Progenitor cell of endocrine pancreas (in vitro differentiated cells): ENCODE measurements at regions not wholly inside any gene's neighbourhood (a gene's known extent, or its start where the extent isn't known, plus 50 kb on each side); places are given as distances from the start of the nearest gene placed in this dataset.

ENCODE experiments used
- DNase-seq: peaks from one replicate; pipeline ENCODE4 v3.0.0; 2021; ENCODE audit warnings: low spot score; ENCODE audit not compliant: unreplicated experiment
- H3K27ac Mint-ChIP-seq: 2 replicates; pipeline ENCODE4 v1.8.0; 2021; ENCODE audit warnings: mild to moderate bottlenecking, moderate library complexity, mixed read lengths
- H3K27me3 Mint-ChIP-seq: 2 replicates; pipeline ENCODE4 v1.8.0; 2021; ENCODE audit warnings: mixed read lengths
- H3K36me3 Mint-ChIP-seq: 2 replicates; pipeline ENCODE4 v1.8.0; 2022; ENCODE audit warnings: mixed read lengths; ENCODE audit not compliant: insufficient read depth
- H3K4me1 Mint-ChIP-seq: 2 replicates; pipeline ENCODE4 v1.8.0; 2021; ENCODE audit warnings: low read depth, mixed read lengths
- H3K4me3 Mint-ChIP-seq: 2 replicates; pipeline ENCODE4 v1.8.0; 2021; ENCODE audit warnings: low read depth, mild to moderate bottlenecking, moderate library complexity, mixed read lengths
- H3K9me3 Mint-ChIP-seq: 2 replicates; pipeline ENCODE4 v1.8.0; 2021; ENCODE audit warnings: low read depth, mixed read lengths
- TF ChIP-seq, protein P1 (sequence below): fragments of 200-600 bp; sonication (generic); IDR thresholded peaks from one replicate; pipeline ENCODE4 v1.5.0; 2021; ENCODE audit warnings: antibody characterized with exemption, mild to moderate bottlenecking; ENCODE audit not compliant: unreplicated experiment

DNA sequence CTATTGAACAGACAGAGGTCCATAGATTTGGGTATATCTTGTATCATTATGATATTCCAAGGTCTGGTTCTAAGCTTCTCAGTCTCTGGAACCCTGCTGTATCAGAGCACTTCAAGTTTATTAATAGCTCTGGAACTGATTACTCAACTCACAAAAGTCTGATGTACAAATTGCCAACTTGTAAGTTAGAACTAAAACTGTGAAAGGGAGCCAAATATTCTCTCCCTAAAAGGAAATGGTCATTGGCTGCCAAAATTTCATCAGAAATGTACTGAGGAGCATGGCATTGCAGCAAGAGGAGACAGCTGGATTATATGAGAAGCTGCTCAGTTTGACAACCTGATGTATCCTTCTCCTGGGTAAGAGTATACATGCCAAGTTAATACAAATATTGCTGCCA lies 828.8 kb upstream of the SEL1L start:
- no peaks in the 10 kb centered on the region for H3K27me3 Mint-ChIP-seq
- H3K27ac Mint-ChIP-seq = no peak overlapping the region
- H3K36me3 Mint-ChIP-seq = no peaks in the 10 kb centered on the region

DNA sequence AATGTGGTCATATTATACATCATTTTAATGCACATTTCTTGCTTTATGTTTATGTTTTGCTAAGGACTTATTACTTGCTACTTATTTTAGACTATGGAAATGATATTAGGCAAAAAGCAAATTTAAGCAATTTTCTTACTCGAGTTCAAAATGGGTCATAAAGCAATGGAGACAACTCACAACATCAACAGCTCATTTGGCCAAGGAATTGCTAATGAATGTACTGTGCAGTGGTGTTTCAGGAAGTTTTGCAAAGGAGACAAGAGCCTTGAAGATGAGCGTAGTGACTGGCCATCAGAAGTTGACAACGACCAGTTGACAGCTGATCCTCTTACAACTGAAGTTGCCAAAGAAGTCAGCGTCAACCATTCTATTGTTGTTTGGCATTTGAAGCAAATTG lies 831.8 kb upstream of the SEL1L start:
- no peaks in the 10 kb centered on the region for H3K9me3 Mint-ChIP-seq
- no peaks in the 10 kb centered on the region for H3K36me3 Mint-ChIP-seq
- TF ChIP-seq, protein P1, sequence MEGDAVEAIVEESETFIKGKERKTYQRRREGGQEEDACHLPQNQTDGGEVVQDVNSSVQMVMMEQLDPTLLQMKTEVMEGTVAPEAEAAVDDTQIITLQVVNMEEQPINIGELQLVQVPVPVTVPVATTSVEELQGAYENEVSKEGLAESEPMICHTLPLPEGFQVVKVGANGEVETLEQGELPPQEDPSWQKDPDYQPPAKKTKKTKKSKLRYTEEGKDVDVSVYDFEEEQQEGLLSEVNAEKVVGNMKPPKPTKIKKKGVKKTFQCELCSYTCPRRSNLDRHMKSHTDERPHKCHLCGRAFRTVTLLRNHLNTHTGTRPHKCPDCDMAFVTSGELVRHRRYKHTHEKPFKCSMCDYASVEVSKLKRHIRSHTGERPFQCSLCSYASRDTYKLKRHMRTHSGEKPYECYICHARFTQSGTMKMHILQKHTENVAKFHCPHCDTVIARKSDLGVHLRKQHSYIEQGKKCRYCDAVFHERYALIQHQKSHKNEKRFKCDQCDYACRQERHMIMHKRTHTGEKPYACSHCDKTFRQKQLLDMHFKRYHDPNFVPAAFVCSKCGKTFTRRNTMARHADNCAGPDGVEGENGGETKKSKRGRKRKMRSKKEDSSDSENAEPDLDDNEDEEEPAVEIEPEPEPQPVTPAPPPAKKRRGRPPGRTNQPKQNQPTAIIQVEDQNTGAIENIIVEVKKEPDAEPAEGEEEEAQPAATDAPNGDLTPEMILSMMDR = no peak
- no peak overlapping the region for H3K4me3 Mint-ChIP-seq
- no peaks in the 10 kb centered on the region for H3K27me3 Mint-ChIP-seq
- H3K4me1 Mint-ChIP-seq = no peaks in the 10 kb centered on the region
- DNase-seq = no peak
- no peak overlapping the region for H3K27ac Mint-ChIP-seq

More for the DNA sequence above, 828.8 kb upstream of the SEL1L start:
- no peak for DNase-seq
- TF ChIP-seq, protein P1 = no peak
- Mint-ChIP-seq H3K9me3 (no peaks in the 10 kb centered on the region), H3K4me1 (no peaks in the 10 kb centered on the region), H3K4me3 (no peak overlapping the region)

DNA sequence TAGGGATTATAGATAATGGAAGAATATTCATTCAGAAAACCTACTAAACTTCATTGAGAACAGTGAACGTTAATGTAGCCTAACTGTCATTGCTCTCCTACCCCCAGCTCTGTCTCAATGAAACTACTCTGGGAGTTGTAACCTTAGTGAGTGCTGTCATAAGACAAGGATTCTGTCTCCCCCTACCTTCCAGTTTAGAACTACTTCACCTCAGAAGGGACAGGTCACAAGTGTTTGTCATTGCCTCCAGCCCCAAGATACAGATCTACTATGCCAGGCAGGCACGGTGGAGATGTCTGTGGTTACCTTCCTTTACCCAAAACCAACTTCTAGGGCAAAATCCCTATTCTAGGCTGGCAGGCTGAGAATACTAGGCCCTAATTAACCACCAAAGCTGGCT lies 833.1 kb upstream of the SEL1L start:
- H3K9me3 Mint-ChIP-seq = no peaks in the 10 kb centered on the region
- TF ChIP-seq, protein P1 = no peak
- H3K4me3 Mint-ChIP-seq = no peak overlapping the region
- no peaks in the 10 kb centered on the region for H3K27me3 Mint-ChIP-seq
- H3K27ac Mint-ChIP-seq = no peak overlapping the region
- no peaks in the 10 kb centered on the region for H3K36me3 Mint-ChIP-seq
- no peak for DNase-seq
- H3K4me1 Mint-ChIP-seq = no peaks in the 10 kb centered on the region

DNA sequence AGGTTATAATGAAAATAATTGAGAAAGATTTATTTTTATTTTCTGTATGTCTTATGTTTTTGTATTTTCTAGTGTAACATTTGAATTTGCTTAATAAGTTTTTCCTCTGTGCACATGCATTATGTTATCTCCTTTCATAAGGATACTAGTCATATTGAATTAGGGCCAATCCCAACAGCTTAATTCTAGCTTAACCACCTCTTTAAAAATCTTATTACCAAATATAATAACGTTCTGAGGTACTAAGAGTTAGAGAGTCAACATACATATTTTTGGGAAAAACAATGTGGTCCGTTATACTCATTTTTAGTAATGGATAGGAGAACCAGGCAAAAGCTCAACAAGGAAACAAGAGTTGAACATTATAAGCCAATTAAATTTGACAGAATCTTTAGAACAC lies 845.6 kb upstream of the SEL1L start:
- H3K27me3 Mint-ChIP-seq = no peaks in the 10 kb centered on the region
- H3K36me3 Mint-ChIP-seq = peaks cover 2% of the 10 kb centered on the region
- no peak overlapping the region for H3K4me3 Mint-ChIP-seq
- no peak overlapping the region for H3K27ac Mint-ChIP-seq
- no peaks in the 10 kb centered on the region for H3K4me1 Mint-ChIP-seq
- DNase-seq = no peak
- TF ChIP-seq, protein P1 = no peak
- peaks cover 17% of the 10 kb centered on the region for H3K9me3 Mint-ChIP-seq

DNA sequence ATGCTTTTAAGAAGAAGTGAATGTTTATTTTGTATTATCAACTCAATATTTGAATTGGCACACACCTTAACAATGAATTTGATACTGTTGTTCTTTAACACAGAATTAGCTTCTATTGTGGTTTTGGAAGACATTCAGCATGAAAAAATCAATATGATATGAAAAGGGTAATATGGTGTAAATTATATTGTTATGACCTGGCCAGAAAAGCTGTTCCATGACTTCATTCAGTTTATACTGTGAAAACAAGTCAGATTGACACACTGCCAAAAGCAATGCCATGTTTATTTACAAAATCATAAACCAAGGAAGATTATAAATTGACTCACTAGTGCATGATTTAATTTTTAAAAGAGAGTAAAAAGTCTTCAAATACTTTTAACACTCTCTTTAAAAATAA lies 851.4 kb upstream of the SEL1L start:
- Mint-ChIP-seq H3K36me3 (no peaks in the 10 kb centered on the region), H3K4me1 (no peaks in the 10 kb centered on the region), H3K27me3 (no peaks in the 10 kb centered on the region), H3K9me3 (no peaks in the 10 kb centered on the region), H3K27ac (no peak overlapping the region), H3K4me3 (no peak overlapping the region)
- no peak for DNase-seq
- TF ChIP-seq, protein P1 = no peak

DNA sequence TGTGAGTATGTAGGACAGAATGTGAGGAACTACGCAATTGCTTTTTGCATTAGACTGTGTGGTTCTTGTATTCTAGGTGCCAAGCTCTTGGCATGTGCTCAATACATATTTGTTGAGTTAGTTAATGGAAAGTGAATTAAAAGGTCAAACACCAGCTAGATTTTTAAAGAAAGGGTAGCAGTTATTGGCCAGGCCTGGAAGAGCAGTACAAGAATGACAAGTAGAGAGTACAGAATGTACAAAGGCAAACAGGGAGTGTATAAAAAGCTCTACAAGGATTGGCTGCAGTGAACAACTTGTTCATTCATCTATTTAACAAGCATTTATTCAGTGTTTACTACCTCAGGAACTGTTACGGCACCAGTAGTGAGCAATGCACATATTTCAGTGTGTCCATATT lies 854.0 kb upstream of the SEL1L start:
- Mint-ChIP-seq H3K9me3 (no peaks in the 10 kb centered on the region), H3K36me3 (no peaks in the 10 kb centered on the region), H3K27me3 (no peaks in the 10 kb centered on the region), H3K27ac (no peak overlapping the region), H3K4me1 (no peaks in the 10 kb centered on the region), H3K4me3 (no peak overlapping the region)
- no peak for DNase-seq
- TF ChIP-seq, protein P1 = no peak
